GM21423 (cell line): ENCODE measurements at regions not wholly inside any gene's neighbourhood (a gene's known extent, or its start where the extent isn't known, plus 50 kb on each side); places are given as distances from the start of the nearest gene placed in this dataset.

Source experiments
- ATAC-seq: cut with Tn5 transposase; IDR thresholded peaks from one replicate; pipeline ENCODE4 v1.9.1; 2021; ENCODE audit warnings: mild to moderate bottlenecking, moderate library complexity; ENCODE audit not compliant: unreplicated experiment

GRCh38 chr12:22981711-22982110 is 356.7 kb downstream of the ETNK1 start:
- no peak for ATAC-seq

GRCh38 chr12:22982635-22983034 is 357.7 kb downstream of the ETNK1 start:
- ATAC-seq, result no peak

GRCh38 chr12:22986997-22987396 is 362.0 kb downstream of the ETNK1 start:
- no peak for ATAC-seq

- ATAC-seq, result no peak
Measured at GRCh38 chr12:22990501-22990900, 365.5 kb downstream of the ETNK1 start.

GRCh38 chr12:22991250-22991844 is 366.4 kb downstream of the ETNK1 start:
- no peak for ATAC-seq

GRCh38 chr12:22993609-22994315 is 368.8 kb downstream of the ETNK1 start:
- no peak for ATAC-seq

GRCh38 chr12:22994316-22994675 is 369.3 kb downstream of the ETNK1 start:
- ATAC-seq, result no peak

GRCh38 chr12:23001487-23001886 is 376.5 kb downstream of the ETNK1 start:
- ATAC-seq, result no peak

GRCh38 chr12:23002381-23002780 is 377.4 kb downstream of the ETNK1 start:
- no peak for ATAC-seq

- no peak for ATAC-seq
Measured at GRCh38 chr12:23004473-23005020, 379.6 kb downstream of the ETNK1 start.

GRCh38 chr12:23005387-23005786 is 380.4 kb downstream of the ETNK1 start:
- ATAC-seq, result no peak

- no peak for ATAC-seq
Measured at GRCh38 chr12:23006413-23006812, 381.4 kb downstream of the ETNK1 start.

GRCh38 chr12:23008623-23009022 is 383.7 kb downstream of the ETNK1 start:
- no peak for ATAC-seq

GRCh38 chr12:23014749-23015148 is 389.8 kb downstream of the ETNK1 start:
- ATAC-seq, result no peak

GRCh38 chr12:23025372-23026016 is 400.5 kb downstream of the ETNK1 start:
- ATAC-seq, result no peak

- no peak for ATAC-seq
Measured at GRCh38 chr12:23028158-23028802, 403.3 kb downstream of the ETNK1 start.

GRCh38 chr12:23029185-23029584 is 404.2 kb downstream of the ETNK1 start:
- ATAC-seq, result no peak

- no peak for ATAC-seq
Measured at GRCh38 chr12:23039834-23040233, 414.9 kb downstream of the ETNK1 start.

GRCh38 chr12:23041774-23042173 is 416.8 kb downstream of the ETNK1 start:
- ATAC-seq, result no peak

- no peak for ATAC-seq
Measured at GRCh38 chr12:23043646-23044045, 418.7 kb downstream of the ETNK1 start.

- ATAC-seq, result peak; percentile 74
Measured at GRCh38 chr12:23049180-23049579, 424.2 kb downstream of the ETNK1 start.

GRCh38 chr12:23055004-23055403 is 430.0 kb downstream of the ETNK1 start:
- no peak for ATAC-seq
